Upper lobe of right lung (tissue), 1 donor: ENCODE measurements at regions not wholly inside any gene's neighbourhood (a gene's known extent, or its start where the extent isn't known, plus 50 kb on each side); places are given as distances from the start of the nearest gene placed in this dataset.

Experiments used
- ATAC-seq: fragments of 200-7000 bp; cut with Tn5 transposase; one replicate; pipeline ENCODE4 v1.9.1; 2020; ENCODE audit warnings: mild to moderate bottlenecking, moderate library complexity
- DNase-seq: peaks from one replicate; pipeline ENCODE4 v3.0.0-alpha.2; 2020
- H3K27ac ChIP-seq: fragments of 200-600 bp; one replicate; pipeline ENCODE4 v1.8.0; 2022
- H3K27me3 ChIP-seq: fragments of 200-600 bp; one replicate; pipeline ENCODE4 v1.8.0; 2022; ENCODE audit warnings: mild to moderate bottlenecking
- H3K36me3 ChIP-seq: fragments of 200-600 bp; one replicate; pipeline ENCODE4 v1.8.0; 2022
- H3K4me1 ChIP-seq: fragments of 200-600 bp; one replicate; pipeline ENCODE4 v1.8.0; 2022
- H3K4me3 ChIP-seq: fragments of 200-600 bp; one replicate; pipeline ENCODE4 v1.8.0; 2022; ENCODE audit warnings: mild to moderate bottlenecking
- H3K9me3 ChIP-seq: fragments of 200-600 bp; one replicate; pipeline ENCODE4 v1.8.0; 2022
- intact Hi-C: fragments of 100-400 bp; cut with DNase I; formaldehyde crosslinking; loops from one replicate; pipeline ENCODE4 v1.11.0; 2022
- TF ChIP-seq, protein P1 (sequence below): fragments of 200-600 bp; IDR thresholded peaks from one replicate; pipeline ENCODE4 v1.8.0; 2022; ENCODE audit warnings: antibody characterized with exemption
- donor health status: DM: no; HTN: yes; CAD: no; lungs with severe emphysema.

DNA sequence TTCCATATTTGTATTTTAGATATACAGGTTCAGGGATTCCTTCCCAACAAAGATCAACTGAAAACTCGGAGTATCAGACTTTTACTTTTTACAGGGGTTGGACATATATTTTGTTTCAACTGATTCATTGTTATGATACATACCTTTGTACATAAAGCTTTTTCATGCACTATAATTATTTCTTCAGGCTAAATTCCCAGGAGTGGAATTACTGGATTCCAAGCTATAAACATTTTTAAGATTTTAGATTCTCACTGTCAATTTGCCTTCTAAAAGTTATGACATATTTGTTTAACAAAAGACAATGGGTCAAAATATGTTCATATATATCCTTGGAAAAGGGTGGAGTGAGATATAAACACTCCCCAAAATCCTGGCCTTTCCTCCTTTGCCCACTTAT, 449.0 kb downstream of the PDCD6IP start:
- H3K9me3 ChIP-seq, result no peaks in the 10 kb centered on the region
- no peak overlapping the region for H3K27ac ChIP-seq
- TF ChIP-seq, protein P1, sequence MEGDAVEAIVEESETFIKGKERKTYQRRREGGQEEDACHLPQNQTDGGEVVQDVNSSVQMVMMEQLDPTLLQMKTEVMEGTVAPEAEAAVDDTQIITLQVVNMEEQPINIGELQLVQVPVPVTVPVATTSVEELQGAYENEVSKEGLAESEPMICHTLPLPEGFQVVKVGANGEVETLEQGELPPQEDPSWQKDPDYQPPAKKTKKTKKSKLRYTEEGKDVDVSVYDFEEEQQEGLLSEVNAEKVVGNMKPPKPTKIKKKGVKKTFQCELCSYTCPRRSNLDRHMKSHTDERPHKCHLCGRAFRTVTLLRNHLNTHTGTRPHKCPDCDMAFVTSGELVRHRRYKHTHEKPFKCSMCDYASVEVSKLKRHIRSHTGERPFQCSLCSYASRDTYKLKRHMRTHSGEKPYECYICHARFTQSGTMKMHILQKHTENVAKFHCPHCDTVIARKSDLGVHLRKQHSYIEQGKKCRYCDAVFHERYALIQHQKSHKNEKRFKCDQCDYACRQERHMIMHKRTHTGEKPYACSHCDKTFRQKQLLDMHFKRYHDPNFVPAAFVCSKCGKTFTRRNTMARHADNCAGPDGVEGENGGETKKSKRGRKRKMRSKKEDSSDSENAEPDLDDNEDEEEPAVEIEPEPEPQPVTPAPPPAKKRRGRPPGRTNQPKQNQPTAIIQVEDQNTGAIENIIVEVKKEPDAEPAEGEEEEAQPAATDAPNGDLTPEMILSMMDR, result no peak
- H3K36me3 ChIP-seq, result no peaks in the 10 kb centered on the region
- no peak for DNase-seq
- intact Hi-C loops, result no loop called here
- H3K27me3 ChIP-seq, result no peaks in the 10 kb centered on the region
- H3K4me3 ChIP-seq, result no peak overlapping the region
- H3K4me1 ChIP-seq, result no peaks in the 10 kb centered on the region
- ATAC-seq, result no peak

DNA sequence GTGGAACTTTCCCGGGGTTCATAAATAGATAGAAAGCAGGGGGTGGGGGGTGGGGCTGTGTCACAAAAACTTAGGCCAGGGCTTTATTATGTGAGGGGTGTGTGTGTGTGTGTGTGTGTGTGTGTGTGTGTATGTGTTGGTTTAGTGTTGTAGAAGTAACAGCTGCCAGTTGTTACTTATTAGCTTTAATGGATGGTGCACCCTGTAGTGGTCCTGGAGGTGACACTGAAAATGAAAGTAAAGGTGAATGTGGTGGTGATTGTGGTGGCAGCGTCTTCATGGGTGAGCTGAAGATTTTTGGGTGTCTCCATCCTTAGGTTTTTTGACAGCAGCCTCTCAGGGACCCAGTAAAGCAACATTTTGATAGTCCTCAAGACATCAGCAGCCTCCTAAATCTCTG, 449.9 kb downstream of the PDCD6IP start:
- DNase-seq (no peak), ATAC-seq (no peak)
- no peak overlapping the region for H3K27ac ChIP-seq
- TF ChIP-seq, protein P1, result no peak
- no peaks in the 10 kb centered on the region for H3K9me3 ChIP-seq
- no peaks in the 10 kb centered on the region for H3K36me3 ChIP-seq
- no peak overlapping the region for H3K4me3 ChIP-seq
- intact Hi-C loops, result no loop called here
- no peaks in the 10 kb centered on the region for H3K27me3 ChIP-seq
- H3K4me1 ChIP-seq, result no peaks in the 10 kb centered on the region

DNA sequence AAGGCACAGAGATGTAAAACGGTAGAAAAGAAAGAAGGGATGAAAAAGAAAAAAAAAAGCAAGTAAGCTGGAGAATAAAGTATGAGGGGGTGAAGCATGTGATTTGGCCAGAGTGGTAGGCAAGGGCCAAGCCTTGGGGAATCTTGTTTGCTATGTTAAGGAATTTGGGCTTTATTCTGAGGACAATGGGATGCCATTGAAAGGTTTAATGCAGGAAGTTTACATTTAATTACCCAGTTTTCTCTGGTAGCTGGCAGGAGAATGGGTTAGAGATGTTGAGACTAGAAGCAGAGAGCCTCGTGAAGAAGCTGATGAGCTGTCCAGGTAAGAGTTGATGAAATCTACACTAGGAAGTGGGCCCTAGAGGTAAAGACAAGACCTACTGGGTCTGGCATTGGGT, 455.9 kb downstream of the PDCD6IP start:
- ATAC-seq, result no peak

DNA sequence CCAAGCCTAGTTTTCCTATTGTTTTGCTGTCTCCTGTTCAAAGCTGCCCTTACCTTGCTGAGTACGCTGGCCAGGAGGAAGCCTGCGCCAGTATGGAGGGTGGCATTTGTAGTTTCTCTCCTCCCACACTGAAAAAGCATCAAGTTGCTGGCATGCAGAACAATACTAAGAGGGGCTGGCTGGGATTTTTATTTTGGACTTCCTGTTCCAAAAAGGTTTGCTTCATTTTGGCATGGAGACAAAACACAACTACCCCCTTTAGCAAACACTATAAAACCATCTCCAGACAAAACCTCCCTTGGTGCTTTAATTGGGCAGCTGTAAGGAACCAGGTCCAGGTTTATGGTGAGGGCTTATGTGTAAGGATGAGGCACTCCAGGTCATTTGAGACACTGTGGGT, 457.6 kb downstream of the PDCD6IP start:
- Histone ChIP-seq H3K27ac (no peak overlapping the region), H3K4me1 (no peaks in the 10 kb centered on the region), H3K36me3 (no peaks in the 10 kb centered on the region), H3K27me3 (no peaks in the 10 kb centered on the region), H3K9me3 (no peaks in the 10 kb centered on the region), H3K4me3 (no peak overlapping the region)
- no peak for ATAC-seq
- TF ChIP-seq, protein P1, result no peak
- DNase-seq, result no peak
- intact Hi-C loops, result no loop called here

More for the DNA sequence above, 455.9 kb downstream of the PDCD6IP start:
- no peaks in the 10 kb centered on the region for H3K4me1 ChIP-seq
- no peaks in the 10 kb centered on the region for H3K27me3 ChIP-seq
- TF ChIP-seq, protein P1, result no peak
- H3K27ac ChIP-seq, result no peak overlapping the region
- H3K9me3 ChIP-seq, result no peaks in the 10 kb centered on the region
- no peaks in the 10 kb centered on the region for H3K36me3 ChIP-seq
- no peak for DNase-seq
- H3K4me3 ChIP-seq, result no peak overlapping the region
- intact Hi-C loops, result no loop called here

DNA sequence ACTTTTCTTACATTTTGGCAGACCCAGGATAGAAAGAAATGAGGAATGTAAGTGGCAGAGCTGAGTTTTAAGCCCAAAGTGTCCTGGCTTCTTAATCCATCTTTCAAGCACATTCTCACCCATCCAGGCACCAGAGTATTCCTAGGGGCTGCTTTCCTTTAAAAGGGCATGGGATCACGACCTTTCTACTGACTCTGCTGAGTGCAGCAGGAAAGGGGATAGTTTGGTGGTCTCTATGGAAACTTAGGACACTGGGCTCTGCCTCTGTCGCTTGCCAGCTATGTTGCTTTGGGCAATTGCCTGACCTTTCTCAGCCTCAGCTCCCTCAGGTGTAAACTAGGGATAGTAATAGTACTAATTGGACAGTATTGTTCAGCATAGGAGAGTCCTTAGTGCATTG, 458.4 kb downstream of the PDCD6IP start:
- no peaks in the 10 kb centered on the region for H3K4me1 ChIP-seq

More for the DNA sequence above, 458.4 kb downstream of the PDCD6IP start:
- DNase-seq (no peak), ATAC-seq (no peak)
- intact Hi-C loops, result no loop called here
- Histone ChIP-seq H3K36me3 (no peaks in the 10 kb centered on the region), H3K27ac (no peak overlapping the region), H3K9me3 (no peaks in the 10 kb centered on the region), H3K4me3 (no peak overlapping the region), H3K27me3 (no peaks in the 10 kb centered on the region)
- TF ChIP-seq, protein P1, result no peak
